Mucosa of stomach (tissue), 1 donor: ENCODE measurements at regions not wholly inside any gene's neighbourhood (a gene's known extent, or its start where the extent isn't known, plus 50 kb on each side); places are given as distances from the start of the nearest gene placed in this dataset.

ENCODE experiments used
- H3K27me3 ChIP-seq: one replicate; pipeline ENCODE4 v1.7.0; 2013; ENCODE audit warnings: mild to moderate bottlenecking, low read length; ENCODE audit not compliant: control insufficient read depth, insufficient read depth
- H3K36me3 ChIP-seq: one replicate; pipeline ENCODE4 v1.7.0; 2013; ENCODE audit warnings: low read length; ENCODE audit not compliant: control insufficient read depth, insufficient read depth
- H3K4me1 ChIP-seq: one replicate; pipeline ENCODE4 v1.7.0; 2013; ENCODE audit warnings: mild to moderate bottlenecking, low read length; ENCODE audit not compliant: control insufficient read depth, insufficient read depth
- H3K4me3 ChIP-seq: one replicate; pipeline ENCODE4 v1.7.0; 2013; ENCODE audit warnings: low read length
- H3K9ac ChIP-seq: one replicate; pipeline ENCODE4 v1.7.0; 2013; ENCODE audit warnings: mild to moderate bottlenecking, low read length, moderate library complexity
- H3K9me3 ChIP-seq: one replicate; pipeline ENCODE4 v1.7.0; 2013; ENCODE audit warnings: mild to moderate bottlenecking, low read length, moderate library complexity; ENCODE audit not compliant: control insufficient read depth
- donor health status: Pancreatic carcinoma.

DNA sequence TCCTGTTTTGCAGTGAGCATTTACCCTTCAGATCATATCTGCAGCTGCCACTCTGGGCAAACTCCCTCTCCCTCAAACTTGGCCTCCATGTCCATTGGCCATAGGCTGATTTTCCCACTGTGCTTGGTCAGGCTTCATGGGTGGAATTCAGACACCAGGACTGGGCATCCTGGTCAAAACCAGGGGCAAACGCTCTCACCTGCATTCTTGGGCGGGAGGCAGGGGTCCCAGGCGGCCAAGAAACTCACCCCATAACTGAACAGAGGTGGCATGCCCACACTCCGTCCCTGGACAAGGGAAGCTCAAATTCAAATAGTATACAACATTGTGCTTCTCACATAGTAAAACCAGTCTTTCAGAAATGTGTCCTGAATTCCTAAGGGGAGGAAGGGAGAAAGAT, 81.1 kb upstream of the ZNF648 start:
- Histone ChIP-seq H3K4me1 (peaks cover 38% of the 10 kb centered on the region), H3K9ac (no peak overlapping the region), H3K27me3 (no peaks in the 10 kb centered on the region), H3K36me3 (no peaks in the 10 kb centered on the region), H3K4me3 (no peak overlapping the region), H3K9me3 (no peaks in the 10 kb centered on the region)

- Histone ChIP-seq H3K4me1 (peaks cover 37% of the 10 kb centered on the region), H3K9ac (no peak overlapping the region), H3K9me3 (no peaks in the 10 kb centered on the region), H3K27me3 (no peaks in the 10 kb centered on the region), H3K4me3 (no peak overlapping the region), H3K36me3 (no peaks in the 10 kb centered on the region)
These were observed 79.5 kb upstream of the ZNF648 start for GRCh38 chr1:182141040-182141439.

DNA sequence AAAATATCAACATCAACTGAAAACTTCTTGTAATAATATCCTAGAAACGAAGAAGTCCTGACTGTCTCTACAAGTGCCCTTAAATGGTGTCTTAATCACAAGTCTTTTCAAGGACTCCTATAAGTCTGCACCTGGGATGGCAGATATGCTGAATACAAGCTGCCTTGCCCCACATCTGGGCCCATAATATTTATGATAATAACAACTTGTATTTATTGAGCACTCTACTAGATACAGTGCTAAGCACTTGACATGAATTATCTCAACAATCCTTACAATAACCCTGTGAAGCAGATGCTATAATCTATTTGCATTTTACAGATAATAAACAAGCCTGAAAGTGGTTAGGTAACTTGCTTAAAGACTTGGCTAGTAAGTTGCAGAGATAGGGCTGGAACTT, 78.0 kb upstream of the ZNF648 start:
- no peaks in the 10 kb centered on the region for H3K36me3 ChIP-seq
- H3K9ac ChIP-seq, result no peak overlapping the region
- no peaks in the 10 kb centered on the region for H3K9me3 ChIP-seq
- no peak overlapping the region for H3K4me3 ChIP-seq
- peaks cover 22% of the 10 kb centered on the region for H3K4me1 ChIP-seq
- H3K27me3 ChIP-seq, result no peaks in the 10 kb centered on the region

- peaks cover 5% of the 10 kb centered on the region for H3K4me1 ChIP-seq
- no peak overlapping the region for H3K9ac ChIP-seq
- no peaks in the 10 kb centered on the region for H3K27me3 ChIP-seq
- no peaks in the 10 kb centered on the region for H3K36me3 ChIP-seq
- no peak overlapping the region for H3K4me3 ChIP-seq
- H3K9me3 ChIP-seq, result peaks cover 5% of the 10 kb centered on the region
These were observed 76.0 kb upstream of the ZNF648 start for GRCh38 chr1:182137546-182137945.

DNA sequence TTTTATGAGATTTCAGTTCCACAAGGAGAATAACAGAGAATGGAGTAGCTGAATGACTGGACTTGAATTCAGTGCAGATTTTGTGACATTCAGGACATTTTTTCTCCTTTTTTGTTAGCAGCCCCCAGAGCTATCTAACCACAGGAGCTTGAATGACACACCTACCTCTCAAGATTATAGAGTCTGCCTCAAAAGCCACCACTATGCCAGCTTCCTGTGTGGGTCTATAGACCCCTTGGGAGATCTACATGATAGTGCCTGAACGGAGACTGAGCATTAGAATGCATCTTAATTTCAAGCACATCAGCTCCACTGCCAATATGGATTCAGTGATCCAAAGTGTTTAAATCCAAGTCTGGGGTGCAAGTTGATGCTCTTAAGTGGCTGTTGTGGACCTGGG, 74.4 kb upstream of the ZNF648 start:
- H3K27me3 ChIP-seq, result no peaks in the 10 kb centered on the region
- H3K4me1 ChIP-seq, result peaks cover 5% of the 10 kb centered on the region
- H3K36me3 ChIP-seq, result no peaks in the 10 kb centered on the region
- peaks cover 5% of the 10 kb centered on the region for H3K9me3 ChIP-seq
- no peak overlapping the region for H3K4me3 ChIP-seq
- no peak overlapping the region for H3K9ac ChIP-seq

DNA sequence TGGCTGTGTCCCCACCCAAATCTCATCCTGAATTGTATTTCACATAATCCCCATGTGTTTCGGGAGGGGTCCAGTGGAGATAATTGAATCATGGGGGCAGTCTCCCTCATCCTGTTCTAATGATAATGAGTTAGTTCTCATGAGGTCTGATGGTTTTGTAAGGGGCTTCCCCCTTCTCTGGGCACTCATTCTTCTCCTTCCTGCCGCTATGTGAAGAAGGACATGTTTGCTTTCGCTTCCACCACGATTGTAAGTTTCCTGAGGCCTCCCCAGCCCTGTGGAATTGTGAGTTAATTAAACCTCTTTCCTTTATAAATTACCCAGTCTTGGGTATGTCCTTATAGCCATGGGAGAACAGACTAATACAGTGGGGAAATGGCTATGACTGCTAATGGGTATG, 72.7 kb upstream of the ZNF648 start:
- Histone ChIP-seq H3K9me3 (peaks cover 5% of the 10 kb centered on the region), H3K9ac (no peak overlapping the region), H3K27me3 (no peaks in the 10 kb centered on the region), H3K36me3 (no peaks in the 10 kb centered on the region), H3K4me3 (no peak overlapping the region), H3K4me1 (peaks cover 5% of the 10 kb centered on the region)

- H3K9me3 ChIP-seq, result peaks cover 5% of the 10 kb centered on the region
- no peak overlapping the region for H3K9ac ChIP-seq
- H3K4me3 ChIP-seq, result no peak overlapping the region
- H3K27me3 ChIP-seq, result no peaks in the 10 kb centered on the region
- peaks cover 5% of the 10 kb centered on the region for H3K4me1 ChIP-seq
- no peaks in the 10 kb centered on the region for H3K36me3 ChIP-seq
These were observed 71.7 kb upstream of the ZNF648 start for GRCh38 chr1:182133181-182133580.

DNA sequence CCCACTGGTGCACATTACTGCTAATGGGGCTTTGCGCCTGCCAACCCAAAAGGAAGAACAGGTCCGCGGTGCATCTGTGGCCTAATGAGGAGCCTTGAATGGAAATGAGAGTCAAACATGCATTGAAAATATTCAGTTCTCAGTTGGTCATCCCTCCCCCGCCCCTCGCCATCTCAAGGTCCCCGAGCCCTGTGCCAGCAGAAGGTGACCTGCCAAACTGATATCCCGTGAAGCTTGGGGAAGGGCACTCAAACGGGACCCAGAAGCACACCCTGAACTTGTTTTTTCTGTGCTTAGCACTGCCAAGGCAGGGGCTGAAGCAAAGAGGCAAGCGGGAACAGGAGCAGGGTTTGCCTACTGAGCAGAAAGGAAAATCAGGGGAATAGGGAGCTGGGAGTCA, 67.9 kb upstream of the ZNF648 start:
- Histone ChIP-seq H3K9ac (no peak overlapping the region), H3K9me3 (peaks cover 5% of the 10 kb centered on the region)

DNA sequence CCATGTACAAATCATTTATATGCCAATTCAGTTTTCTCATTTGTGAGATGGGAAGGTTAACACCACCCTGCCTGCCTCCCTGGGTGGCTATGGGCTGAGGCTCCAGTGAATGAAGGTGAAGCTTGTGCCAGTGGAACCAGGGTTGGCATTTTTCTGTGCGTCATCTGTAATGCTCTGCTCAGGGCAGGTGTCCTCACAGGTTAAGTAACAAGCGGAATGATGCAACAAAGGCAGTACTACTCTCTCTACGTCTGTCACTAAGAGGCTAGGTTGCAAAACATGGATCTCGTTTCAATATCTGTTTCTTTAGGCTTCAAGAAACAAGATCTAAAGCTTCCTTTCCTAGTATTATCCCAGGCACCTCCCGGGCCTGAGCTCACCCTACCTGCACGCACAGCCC, 67.0 kb upstream of the ZNF648 start:
- no peaks in the 10 kb centered on the region for H3K36me3 ChIP-seq
- H3K9ac ChIP-seq, result no peak overlapping the region
- H3K4me3 ChIP-seq, result no peak overlapping the region
- no peaks in the 10 kb centered on the region for H3K27me3 ChIP-seq
- H3K9me3 ChIP-seq, result no peaks in the 10 kb centered on the region
- no peaks in the 10 kb centered on the region for H3K4me1 ChIP-seq

More for the DNA sequence above, 67.9 kb upstream of the ZNF648 start:
- Histone ChIP-seq H3K4me1 (no peaks in the 10 kb centered on the region), H3K36me3 (no peaks in the 10 kb centered on the region), H3K4me3 (no peak overlapping the region), H3K27me3 (no peaks in the 10 kb centered on the region)

GRCh38 chr1:182127656-182128055, 66.1 kb upstream of the ZNF648 start:
- Histone ChIP-seq H3K4me3 (no peak overlapping the region), H3K27me3 (no peaks in the 10 kb centered on the region), H3K9ac (no peak overlapping the region), H3K9me3 (no peaks in the 10 kb centered on the region), H3K4me1 (peaks cover 1% of the 10 kb centered on the region), H3K36me3 (no peaks in the 10 kb centered on the region)

DNA sequence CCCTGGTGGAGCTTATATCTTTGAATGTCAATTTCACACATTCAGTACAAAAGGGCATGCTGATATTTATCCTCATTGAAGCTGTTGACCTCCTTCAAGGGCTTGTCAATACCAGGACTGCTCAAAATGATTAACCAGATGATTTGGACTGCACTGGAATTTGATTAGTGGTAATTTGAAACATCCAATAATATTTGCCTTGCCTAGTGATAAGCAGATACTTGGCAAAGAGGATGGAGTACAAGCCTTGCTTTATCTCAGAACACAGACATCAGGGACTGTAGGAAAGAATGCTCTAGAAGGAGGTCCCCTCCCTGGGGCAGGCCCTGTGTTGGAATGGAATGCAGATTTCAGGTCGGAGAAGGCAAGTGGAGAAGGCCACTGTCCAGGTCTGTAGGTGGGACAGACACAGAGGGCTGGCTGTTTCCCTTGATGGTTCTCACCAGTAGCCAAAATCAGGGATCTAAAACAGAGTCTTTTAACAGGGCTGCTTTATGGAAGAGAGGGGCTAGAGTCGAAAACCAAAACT, 64.8 kb upstream of the ZNF648 start:
- no peaks in the 10 kb centered on the region for H3K27me3 ChIP-seq
- peaks cover 15% of the 10 kb centered on the region for H3K4me1 ChIP-seq
- H3K9ac ChIP-seq, result no peak overlapping the region
- no peak overlapping the region for H3K4me3 ChIP-seq
- no peaks in the 10 kb centered on the region for H3K36me3 ChIP-seq
- no peaks in the 10 kb centered on the region for H3K9me3 ChIP-seq

DNA sequence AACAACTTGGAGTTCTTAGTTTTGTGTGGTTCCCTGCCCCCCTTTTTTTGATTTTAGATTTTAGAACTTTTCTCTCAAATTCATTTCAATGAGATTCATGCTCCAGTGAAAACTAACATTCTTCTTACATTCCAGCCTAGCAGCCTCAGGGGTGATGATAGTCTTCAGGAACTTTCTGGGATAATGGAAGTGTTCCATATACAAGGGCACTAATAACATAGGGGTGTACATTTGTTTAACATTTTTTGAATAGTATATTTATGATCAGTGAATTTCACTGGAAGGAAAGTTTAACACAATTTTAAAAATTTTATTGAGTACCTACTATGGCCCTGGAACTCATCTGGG, 61.4 kb upstream of the ZNF648 start:
- Histone ChIP-seq H3K9me3 (no peaks in the 10 kb centered on the region), H3K9ac (no peak overlapping the region), H3K4me1 (peaks cover 26% of the 10 kb centered on the region), H3K36me3 (no peaks in the 10 kb centered on the region), H3K27me3 (no peaks in the 10 kb centered on the region), H3K4me3 (no peak overlapping the region)

DNA sequence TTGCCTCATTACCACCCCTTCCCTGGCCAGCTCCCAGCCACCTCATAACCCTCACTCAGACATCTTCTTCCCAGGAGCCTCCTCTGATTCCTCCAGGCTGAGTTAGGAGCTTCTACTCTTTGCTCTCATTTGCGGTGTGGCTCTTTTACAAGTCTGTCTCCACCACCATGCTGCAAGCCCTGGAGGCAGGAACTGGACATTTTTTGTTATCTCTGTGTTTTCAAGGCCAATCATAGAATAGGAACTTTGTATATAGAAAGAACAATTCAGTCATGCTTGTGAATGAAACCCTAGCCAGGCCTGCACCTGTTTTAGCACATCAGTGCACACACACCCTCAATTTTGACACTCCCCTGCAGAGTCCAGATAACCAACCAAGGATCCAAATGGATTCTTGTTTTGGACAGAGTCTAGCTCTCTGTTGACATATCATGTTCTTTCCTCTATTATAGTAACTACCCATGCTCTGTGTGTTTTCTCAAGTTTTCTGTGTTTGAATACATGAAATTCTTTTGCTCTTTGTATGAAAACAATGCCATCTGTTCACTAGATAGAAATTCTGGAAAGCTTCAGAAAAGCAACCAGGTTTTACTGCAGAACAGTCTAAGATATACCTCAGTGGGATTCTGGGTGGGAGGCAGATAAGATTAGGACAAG, 60.9 kb upstream of the ZNF648 start:
- Histone ChIP-seq H3K4me3 (no peak overlapping the region), H3K4me1 (peaks cover 26% of the 10 kb centered on the region), H3K9me3 (no peaks in the 10 kb centered on the region), H3K9ac (no peak overlapping the region), H3K27me3 (no peaks in the 10 kb centered on the region), H3K36me3 (no peaks in the 10 kb centered on the region)
